ENCODE measurements at regions not wholly inside any gene's neighbourhood (a gene's known extent, or its start where the extent isn't known, plus 50 kb on each side); places are given as distances from the start of the nearest gene placed in this dataset.
"Not testable (repeated sequence)": the region's sequence is repeated elsewhere in the genome, so short reads cannot be mapped to it uniquely, and the experiment has no call there.

- TF ChIP-seq CTCF, POLR2A (IDR thresholded peaks at IDR 0.05): not testable (repeated sequence)
Measured at GRCh38 chr1:58953951-58954350, 170.1 kb upstream of the JUN start.

All from lower leg skin (tissue), 3 donors.